Muscle layer of colon (tissue), 2 donors: ENCODE measurements at regions not wholly inside any gene's neighbourhood (a gene's known extent, or its start where the extent isn't known, plus 50 kb on each side); places are given as distances from the start of the nearest gene placed in this dataset.

Experiments
- H3K27ac ChIP-seq: one replicate; pipeline ENCODE4 v1.7.0; 2013; ENCODE audit warnings: low read depth, mild to moderate bottlenecking, low read length, moderate library complexity
- H3K27me3 ChIP-seq, 2 donors: one replicate each; pipeline ENCODE4 v1.7.0; 2013; ENCODE audit warnings: low read length in 2 of 2, mild to moderate bottlenecking in 2 of 2; ENCODE audit not compliant: insufficient read depth in 2 of 2, control insufficient read depth in 1 of 2
- H3K36me3 ChIP-seq: one replicate; pipeline ENCODE4 v1.7.0; 2013; ENCODE audit warnings: mild to moderate bottlenecking, low read length; ENCODE audit not compliant: insufficient read depth
- H3K4me1 ChIP-seq: one replicate; pipeline ENCODE4 v1.7.0; 2013; ENCODE audit warnings: mild to moderate bottlenecking, low read length; ENCODE audit not compliant: insufficient read depth
- H3K4me3 ChIP-seq, 2 donors: one replicate each; pipeline ENCODE4 v1.7.0; 2013; ENCODE audit warnings: low read length in 2 of 2, low read depth in 1 of 2, mild to moderate bottlenecking in 1 of 2, moderate library complexity in 1 of 2
- H3K9ac ChIP-seq: one replicate; pipeline ENCODE4 v1.7.0; 2013; ENCODE audit warnings: low read length
- H3K9me3 ChIP-seq: one replicate; pipeline ENCODE4 v1.7.0; 2013; ENCODE audit warnings: mild to moderate bottlenecking, low read length
- donor health status: abdominal sarcoma.
- donor health status: Adenocarcinoma of cecum.

GRCh38 chr20:48326868-48327267, 500.9 kb downstream of the PREX1 start:
- Histone ChIP-seq H3K4me3 (peak overlapping the region in 1 of 2 donors; percentile 5), H3K9ac (no peak overlapping the region), H3K27ac (no peak overlapping the region), H3K36me3 (no peaks in the 10 kb centered on the region), H3K9me3 (no peaks in the 10 kb centered on the region), H3K4me1 (peaks cover 22% of the 10 kb centered on the region), H3K27me3 (peaks cover 0 to 8% of the 10 kb centered on the region in 2 donors)

GRCh38 chr20:48326434-48326691, 501.4 kb downstream of the PREX1 start:
- Histone ChIP-seq H3K9ac (no peak overlapping the region), H3K4me3 (no peak overlapping the region), H3K27ac (no peak overlapping the region), H3K4me1 (peaks cover 18% of the 10 kb centered on the region), H3K9me3 (no peaks in the 10 kb centered on the region), H3K36me3 (no peaks in the 10 kb centered on the region), H3K27me3 (peaks cover 0 to 8% of the 10 kb centered on the region in 2 donors)

- Histone ChIP-seq H3K27me3 (peaks cover 0 to 8% of the 10 kb centered on the region in 2 donors), H3K27ac (no peak overlapping the region), H3K4me1 (peaks cover 18% of the 10 kb centered on the region), H3K9ac (no peak overlapping the region), H3K9me3 (no peaks in the 10 kb centered on the region), H3K36me3 (no peaks in the 10 kb centered on the region), H3K4me3 (no peak overlapping the region)
These were observed 502.0 kb downstream of the PREX1 start for GRCh38 chr20:48325656-48326433.

- Histone ChIP-seq H3K27me3 (peaks cover 0 to 8% of the 10 kb centered on the region in 2 donors), H3K4me1 (peaks cover 18% of the 10 kb centered on the region), H3K9me3 (no peaks in the 10 kb centered on the region), H3K9ac (no peak overlapping the region), H3K36me3 (no peaks in the 10 kb centered on the region), H3K4me3 (no peak overlapping the region), H3K27ac (no peak overlapping the region)
These were observed 503.1 kb downstream of the PREX1 start for GRCh38 chr20:48324744-48325143.

- H3K27me3 ChIP-seq = peaks cover 0 to 8% of the 10 kb centered on the region in 2 donors
- no peak overlapping the region for H3K4me3 ChIP-seq
- H3K9me3 ChIP-seq = no peaks in the 10 kb centered on the region
- no peak overlapping the region for H3K9ac ChIP-seq
- no peaks in the 10 kb centered on the region for H3K36me3 ChIP-seq
- no peak overlapping the region for H3K27ac ChIP-seq
- peaks cover 8% of the 10 kb centered on the region for H3K4me1 ChIP-seq
These were observed 506.5 kb downstream of the PREX1 start for GRCh38 chr20:48321271-48321670.

GRCh38 chr20:48319943-48320584, 507.7 kb downstream of the PREX1 start:
- peaks cover 8% of the 10 kb centered on the region for H3K4me1 ChIP-seq
- no peaks in the 10 kb centered on the region for H3K9me3 ChIP-seq
- H3K9ac ChIP-seq = no peak overlapping the region
- no peaks in the 10 kb centered on the region for H3K36me3 ChIP-seq
- no peak overlapping the region for H3K27ac ChIP-seq
- no peak overlapping the region for H3K4me3 ChIP-seq
- peaks cover 0 to under 1% of the 10 kb centered on the region in 2 donors for H3K27me3 ChIP-seq

GRCh38 chr20:48317578-48317977, 510.2 kb downstream of the PREX1 start:
- Histone ChIP-seq H3K27me3 (no peaks in the 10 kb centered on the region), H3K9me3 (no peaks in the 10 kb centered on the region), H3K27ac (no peak overlapping the region), H3K36me3 (no peaks in the 10 kb centered on the region), H3K4me3 (no peak overlapping the region), H3K4me1 (no peaks in the 10 kb centered on the region), H3K9ac (no peak overlapping the region)

GRCh38 chr20:48314925-48315592, 512.7 kb downstream of the PREX1 start:
- H3K27me3 ChIP-seq = no peaks in the 10 kb centered on the region
- H3K4me3 ChIP-seq = no peak overlapping the region
- no peak overlapping the region for H3K27ac ChIP-seq
- H3K36me3 ChIP-seq = no peaks in the 10 kb centered on the region
- H3K9me3 ChIP-seq = no peaks in the 10 kb centered on the region
- no peaks in the 10 kb centered on the region for H3K4me1 ChIP-seq
- H3K9ac ChIP-seq = no peak overlapping the region

- H3K4me3 ChIP-seq = no peak overlapping the region
- H3K9ac ChIP-seq = no peak overlapping the region
- no peaks in the 10 kb centered on the region for H3K9me3 ChIP-seq
- no peak overlapping the region for H3K27ac ChIP-seq
- no peaks in the 10 kb centered on the region for H3K27me3 ChIP-seq
- H3K36me3 ChIP-seq = no peaks in the 10 kb centered on the region
- H3K4me1 ChIP-seq = no peaks in the 10 kb centered on the region
These were observed 514.5 kb downstream of the PREX1 start for GRCh38 chr20:48313324-48313723.

GRCh38 chr20:48311956-48312355, 515.8 kb downstream of the PREX1 start:
- H3K9ac ChIP-seq = no peak overlapping the region
- H3K9me3 ChIP-seq = no peaks in the 10 kb centered on the region
- H3K4me1 ChIP-seq = no peaks in the 10 kb centered on the region
- no peaks in the 10 kb centered on the region for H3K36me3 ChIP-seq
- no peak overlapping the region for H3K4me3 ChIP-seq
- no peak overlapping the region for H3K27ac ChIP-seq
- H3K27me3 ChIP-seq = no peaks in the 10 kb centered on the region

- Histone ChIP-seq H3K4me3 (no peak overlapping the region), H3K27me3 (no peaks in the 10 kb centered on the region), H3K27ac (no peak overlapping the region), H3K36me3 (no peaks in the 10 kb centered on the region), H3K9ac (no peak overlapping the region), H3K4me1 (no peaks in the 10 kb centered on the region), H3K9me3 (no peaks in the 10 kb centered on the region)
These were observed 517.5 kb downstream of the PREX1 start for GRCh38 chr20:48310305-48310704.
